H9 (cell line): ENCODE measurements at regions not wholly inside any gene's neighbourhood (a gene's known extent, or its start where the extent isn't known, plus 50 kb on each side); places are given as distances from the start of the nearest gene placed in this dataset.

Experiments
- DNase-seq: peaks from one replicate; pipeline ENCODE4 v3.0.0-alpha.2; 2017
- H2AFZ ChIP-seq: one replicate; pipeline ENCODE4 v1.6.1; 2013; ENCODE audit warnings: mild to moderate bottlenecking, low read length, control low read depth, moderate library complexity
- H2AK5ac ChIP-seq: 2 replicates; pipeline ENCODE4 v1.6.1; 2013; ENCODE audit warnings: low read length, control low read depth, mixed read lengths; ENCODE audit not compliant: insufficient read length
- H2BK120ac ChIP-seq: one replicate; pipeline ENCODE4 v1.6.1; 2013; ENCODE audit warnings: low read depth, mild to moderate bottlenecking, low read length, control low read depth, inconsistent platforms; ENCODE audit not compliant: poor library complexity, severe bottlenecking
- H2BK12ac ChIP-seq: 2 replicates; pipeline ENCODE4 v1.6.1; 2013; ENCODE audit warnings: low read length, control low read depth, mixed read lengths, low read depth; ENCODE audit not compliant: insufficient read length
- H2BK15ac ChIP-seq: 2 replicates; pipeline ENCODE4 v1.6.1; 2013; ENCODE audit warnings: low read depth, low read length, control low read depth
- H2BK20ac ChIP-seq: one replicate; pipeline ENCODE4 v1.6.1; 2013; ENCODE audit warnings: low read depth, mild to moderate bottlenecking, low read length, control low read depth, inconsistent platforms; ENCODE audit not compliant: poor library complexity, severe bottlenecking
- H2BK5ac ChIP-seq: 2 replicates; pipeline ENCODE4 v1.6.1; 2013; ENCODE audit warnings: low read length, control low read depth, mixed read lengths; ENCODE audit not compliant: insufficient read length
- H3K14ac ChIP-seq: 2 replicates; pipeline ENCODE4 v1.6.1; 2013; ENCODE audit warnings: low read length, control low read depth; ENCODE audit not compliant: insufficient read depth
- H3K18ac ChIP-seq: 2 replicates; pipeline ENCODE4 v1.6.1; 2013; ENCODE audit warnings: low read depth, mild to moderate bottlenecking, mixed read lengths, low read length, control low read depth; ENCODE audit not compliant: insufficient read length
- H3K23ac ChIP-seq: 2 replicates; pipeline ENCODE4 v1.6.1; 2013; ENCODE audit warnings: low read length, control low read depth, mixed read lengths, low read depth; ENCODE audit not compliant: insufficient read length
- H3K23me2 ChIP-seq: 2 replicates; pipeline ENCODE4 v1.6.1; 2013; ENCODE audit warnings: low read depth, mild to moderate bottlenecking, mixed read lengths, low read length, control low read depth; ENCODE audit not compliant: insufficient read length, poor library complexity, severe bottlenecking
- H3K27ac ChIP-seq: 2 replicates; pipeline ENCODE4 v1.5.1; 2013; ENCODE audit warnings: low read length, control low read depth, mixed read lengths, low read depth; ENCODE audit not compliant: insufficient read length
- H3K27me3 ChIP-seq: 2 replicates; pipeline ENCODE4 v1.6.1; 2013; ENCODE audit warnings: low read length, control low read depth, inconsistent platforms; ENCODE audit not compliant: insufficient read depth
- H3K4ac ChIP-seq: 2 replicates; pipeline ENCODE4 v1.6.1; 2013; ENCODE audit warnings: low read depth, mild to moderate bottlenecking, control low read depth, inconsistent platforms, low read length, moderate library complexity
- H3K4me1 ChIP-seq: 2 replicates; pipeline ENCODE4 v1.6.1; 2013; ENCODE audit warnings: low read length, control low read depth, inconsistent platforms; ENCODE audit not compliant: insufficient read depth
- H3K4me2 ChIP-seq: 2 replicates; pipeline ENCODE4 v1.6.1; 2013; ENCODE audit warnings: low read length, control low read depth, mixed read lengths; ENCODE audit not compliant: insufficient read length, insufficient read depth
- H3K56ac ChIP-seq: 2 replicates; pipeline ENCODE4 v1.6.1; 2013; ENCODE audit warnings: low read depth, mild to moderate bottlenecking, mixed read lengths, low read length, control low read depth; ENCODE audit not compliant: insufficient read length
- H3K79me1 ChIP-seq: 2 replicates; pipeline ENCODE4 v1.6.1; 2013; ENCODE audit warnings: low read depth, mild to moderate bottlenecking, moderate library complexity, low read length, control low read depth, inconsistent platforms; ENCODE audit not compliant: insufficient read depth, poor library complexity, severe bottlenecking
- H3K79me2 ChIP-seq: 2 replicates; pipeline ENCODE4 v1.6.1; 2013; ENCODE audit warnings: low read length, control low read depth, inconsistent platforms; ENCODE audit not compliant: insufficient read depth
- H3K9ac ChIP-seq: 2 replicates; pipeline ENCODE4 v1.6.1; 2013; ENCODE audit warnings: low read length, control low read depth, mixed read lengths; ENCODE audit not compliant: insufficient read length; ENCODE audit errors: extremely low read depth
- H3K9me3 ChIP-seq: one replicate; pipeline ENCODE4 v1.6.1; 2013; ENCODE audit warnings: low read depth, low read length, inconsistent platforms; ENCODE audit not compliant: control insufficient read depth
- H3T11ph ChIP-seq: one replicate; pipeline ENCODE4 v1.6.1; 2013; ENCODE audit warnings: mild to moderate bottlenecking, low read length, control low read depth, inconsistent platforms
- H4K20me1 ChIP-seq: one replicate; pipeline ENCODE4 v1.6.1; 2013; ENCODE audit not compliant: control insufficient read depth, insufficient read length, insufficient read depth
- H4K5ac ChIP-seq: 2 replicates; pipeline ENCODE4 v1.6.1; 2013; ENCODE audit warnings: low read depth, mild to moderate bottlenecking, mixed read lengths, low read length, control low read depth; ENCODE audit not compliant: insufficient read length
- H4K8ac ChIP-seq: replicated peaks from 2 replicates; pipeline ENCODE4 v1.6.1; 2013; ENCODE audit warnings: low read length, control low read depth, mixed read lengths, low read depth; ENCODE audit not compliant: insufficient read length
- H4K91ac ChIP-seq: 2 replicates; pipeline ENCODE4 v1.6.1; 2013; ENCODE audit warnings: low read depth, mild to moderate bottlenecking, moderate library complexity, mixed read lengths, low read length, control low read depth; ENCODE audit not compliant: insufficient read length
- H3K27ac Mint-ChIP-seq, 3 experiments: 2 replicates in 2 of 3; 3 replicates in 1 of 3; pipeline ENCODE4 v1.8.0; 2020 to 2021; ENCODE audit warnings: mixed read lengths in 3 of 3, mild to moderate bottlenecking in 1 of 3, moderate library complexity in 1 of 3
- H3K27me3 Mint-ChIP-seq: 2 replicates; pipeline ENCODE4 v1.8.0; 2021; ENCODE audit warnings: low read depth, mild to moderate bottlenecking, moderate library complexity, mixed read lengths
- H3K36me3 Mint-ChIP-seq, 3 experiments: 2 replicates in 2 of 3; 3 replicates in 1 of 3; pipeline ENCODE4 v1.8.0; 2020 to 2021; ENCODE audit warnings: low read depth in 3 of 3, mixed read lengths in 3 of 3; ENCODE audit not compliant: insufficient read depth in 1 of 3
- H3K4me1 Mint-ChIP-seq, 2 experiments: 2 replicates each; pipeline ENCODE4 v1.8.0; 2020; ENCODE audit warnings: mixed read lengths in 2 of 2
- H3K4me3 Mint-ChIP-seq, 2 experiments: 2 replicates in 1 of 2; 3 replicates in 1 of 2; pipeline ENCODE4 v1.8.0; 2020 to 2021; ENCODE audit warnings: mild to moderate bottlenecking in 2 of 2, mixed read lengths in 2 of 2, moderate library complexity in 1 of 2
- H3K9me3 Mint-ChIP-seq, 2 experiments: 2 replicates in 1 of 2; 3 replicates in 1 of 2; pipeline ENCODE4 v1.8.0; 2020; ENCODE audit warnings: mild to moderate bottlenecking in 2 of 2, mixed read lengths in 2 of 2, moderate library complexity in 1 of 2
- WGBS: extraction: QIAGEN DNeasy Blood & Tissue Kit; methylation state at CpG from one replicate; pipeline ENCODE4 v1.1.7; 2013; ENCODE audit warnings: missing lambda C conversion rate, low lambda C conversion rate, mixed read lengths; ENCODE audit not compliant: insufficient read length; ENCODE audit errors: extremely low coverage; 5-methylcytosine and 5-hydroxymethylcytosine counted together
- TF ChIP-seq, protein P1 (sequence below): fragments of 200-600 bp; sonication (generic); conservative IDR thresholded peaks from 3 replicates; pipeline ENCODE4 v1.8.0; 2021; ENCODE audit warnings: antibody characterized with exemption, mild to moderate bottlenecking

DNA sequence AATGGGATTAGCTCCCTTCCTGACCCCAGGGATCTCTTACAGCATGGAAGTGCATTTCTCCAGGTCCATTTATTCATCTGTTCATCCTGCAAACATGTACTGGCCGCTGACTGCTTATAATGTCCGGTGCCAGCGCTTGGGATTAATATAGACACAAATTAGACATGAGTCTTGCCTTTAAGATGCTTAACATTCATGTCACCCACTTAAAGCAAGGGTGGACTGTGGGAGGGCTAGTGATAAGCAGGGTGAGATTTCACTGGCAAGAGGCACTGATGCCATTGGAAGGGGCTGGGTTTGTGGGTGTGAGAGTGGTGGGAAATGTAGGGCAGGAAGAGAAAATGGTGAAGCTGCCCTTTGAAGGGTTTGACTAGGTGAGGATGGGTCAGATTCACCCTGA lies 92.2 kb upstream of the MPHOSPH6 start:
- H3K4me2 ChIP-seq: no peak overlapping the region
- no peaks in the 10 kb centered on the region for H3K79me2 ChIP-seq
- no peak for DNase-seq
- no peaks in the 10 kb centered on the region for H3K23me2 ChIP-seq
- no peak overlapping the region for H3T11ph ChIP-seq
- no peak overlapping the region for H3K14ac ChIP-seq
- WGBS: no CpG with 5 or more reads among the region's 3 CpGs
- Mint-ChIP-seq H3K27ac (no peak overlapping the region), H3K27me3 (peaks cover 13% of the 10 kb centered on the region), H3K36me3 (no peaks in the 10 kb centered on the region), H3K9me3 (no peaks in the 10 kb centered on the region), H3K4me1 (peaks cover 0 to 5% of the 10 kb centered on the region in 2 experiments; a peak in 3 of 4 replicates), H3K4me3 (no peak overlapping the region)
- H2AK5ac ChIP-seq: no peak overlapping the region
- no peak overlapping the region for H3K56ac ChIP-seq
- H3K9ac ChIP-seq: no peak overlapping the region
- TF ChIP-seq, protein P1, sequence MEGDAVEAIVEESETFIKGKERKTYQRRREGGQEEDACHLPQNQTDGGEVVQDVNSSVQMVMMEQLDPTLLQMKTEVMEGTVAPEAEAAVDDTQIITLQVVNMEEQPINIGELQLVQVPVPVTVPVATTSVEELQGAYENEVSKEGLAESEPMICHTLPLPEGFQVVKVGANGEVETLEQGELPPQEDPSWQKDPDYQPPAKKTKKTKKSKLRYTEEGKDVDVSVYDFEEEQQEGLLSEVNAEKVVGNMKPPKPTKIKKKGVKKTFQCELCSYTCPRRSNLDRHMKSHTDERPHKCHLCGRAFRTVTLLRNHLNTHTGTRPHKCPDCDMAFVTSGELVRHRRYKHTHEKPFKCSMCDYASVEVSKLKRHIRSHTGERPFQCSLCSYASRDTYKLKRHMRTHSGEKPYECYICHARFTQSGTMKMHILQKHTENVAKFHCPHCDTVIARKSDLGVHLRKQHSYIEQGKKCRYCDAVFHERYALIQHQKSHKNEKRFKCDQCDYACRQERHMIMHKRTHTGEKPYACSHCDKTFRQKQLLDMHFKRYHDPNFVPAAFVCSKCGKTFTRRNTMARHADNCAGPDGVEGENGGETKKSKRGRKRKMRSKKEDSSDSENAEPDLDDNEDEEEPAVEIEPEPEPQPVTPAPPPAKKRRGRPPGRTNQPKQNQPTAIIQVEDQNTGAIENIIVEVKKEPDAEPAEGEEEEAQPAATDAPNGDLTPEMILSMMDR: no peak
- no peak overlapping the region for H4K5ac ChIP-seq
- H2BK120ac ChIP-seq: no peak overlapping the region
- H3K79me1 ChIP-seq: no peaks in the 10 kb centered on the region
- no peak overlapping the region for H3K4ac ChIP-seq
- no peaks in the 10 kb centered on the region for H3K27me3 ChIP-seq
- H4K91ac ChIP-seq: no peak overlapping the region
- no peak overlapping the region for H3K27ac ChIP-seq
- no peak overlapping the region for H2AFZ ChIP-seq
- H2BK12ac ChIP-seq: no peak overlapping the region
- H4K20me1 ChIP-seq: no peaks in the 10 kb centered on the region
- no peak overlapping the region for H2BK15ac ChIP-seq
- no peak overlapping the region for H2BK20ac ChIP-seq
- H3K4me1 ChIP-seq: no peaks in the 10 kb centered on the region
- H2BK5ac ChIP-seq: no peak overlapping the region
- no peak overlapping the region for H3K23ac ChIP-seq
- no peak overlapping the region for H3K18ac ChIP-seq
- H4K8ac ChIP-seq: no peak overlapping the region
- no peaks in the 10 kb centered on the region for H3K9me3 ChIP-seq
